H1 (cell line): ENCODE measurements at regions not wholly inside any gene's neighbourhood (a gene's known extent, or its start where the extent isn't known, plus 50 kb on each side); places are given as distances from the start of the nearest gene placed in this dataset.

Experiments used
- CTCF ChIA-PET: fragments of 300-600 bp; sonication (Branson Sonifier 250); formaldehyde crosslinking; loops from one replicate; lab custom pipeline; 2021; ENCODE audit not compliant: partially characterized antibody; lab: Charles Lee
- POLR2A ChIA-PET: fragments of 300-600 bp; sonication (Branson Sonifier 250); formaldehyde crosslinking; loops from one replicate; lab custom pipeline; 2021; ENCODE audit warnings: inconsistent platforms; ENCODE audit not compliant: partially characterized antibody; lab: Charles Lee
- DNase-seq, 2 experiments: peaks; one replicate each; pipeline versions ENCODE4 v3.0.0 to v3.0.0-alpha.2; 2010 to 2022; ENCODE audit warnings: low spot score in 2 of 2, low read depth in 1 of 2, mixed read lengths in 1 of 2
- FAIRE-seq: peaks from 2 replicates; lab custom pipeline; 2011; peaks lifted over from hg19 to GRCh38; lab: Jason Lieb, UNC
- H2AFZ ChIP-seq: 2 replicates; pipeline ENCODE4 v1.8.1; 2012; ENCODE audit warnings: low read length, inconsistent platforms
- H2AK5ac ChIP-seq: 2 replicates; pipeline ENCODE4 v1.6.1; 2013; ENCODE audit warnings: low read depth, low read length
- H2BK120ac ChIP-seq: replicated peaks from 2 replicates; pipeline ENCODE3; 2013; ENCODE audit warnings: low read depth, low read length, inconsistent platforms
- H2BK12ac ChIP-seq: 2 replicates; pipeline ENCODE4 v1.6.1; 2013; ENCODE audit warnings: low read depth, low read length
- H2BK15ac ChIP-seq: 2 replicates; pipeline ENCODE4 v1.6.1; 2013; ENCODE audit warnings: low read length
- H2BK20ac ChIP-seq: 2 replicates; pipeline ENCODE4 v1.6.1; 2013; ENCODE audit warnings: low read length
- H2BK5ac ChIP-seq: 2 replicates; pipeline ENCODE4 v1.6.1; 2013; ENCODE audit warnings: low read depth, low read length
- H3K14ac ChIP-seq: 2 replicates; pipeline ENCODE4 v1.6.1; 2013; ENCODE audit warnings: inconsistent platforms; ENCODE audit not compliant: insufficient read length
- H3K18ac ChIP-seq: 2 replicates; pipeline ENCODE4 v1.6.1; 2013; ENCODE audit warnings: low read length; ENCODE audit errors: extremely low read depth
- H3K23ac ChIP-seq: 2 replicates; pipeline ENCODE4 v1.6.1; 2013; ENCODE audit warnings: inconsistent platforms; ENCODE audit not compliant: insufficient read length
- H3K23me2 ChIP-seq: 2 replicates; pipeline ENCODE4 v1.6.1; 2013; ENCODE audit warnings: low read depth, low read length
- H3K27ac ChIP-seq: 2 replicates; pipeline ENCODE4 v1.6.1; 2011; ENCODE audit warnings: low read depth, low read length, inconsistent platforms
- H3K27me3 ChIP-seq, 4 experiments: replicated peaks in 1 of 4; 1 replicate in 1 of 4; 2 replicates in 3 of 4; pipeline versions ENCODE4 v1.6.1 to v1.8.1; 2011 to 2013; ENCODE audit warnings: low read length in 3 of 4, mild to moderate bottlenecking in 3 of 4, inconsistent platforms in 2 of 4, mixed read lengths in 2 of 4, moderate library complexity in 1 of 4; ENCODE audit not compliant: control insufficient read depth in 3 of 4, insufficient read depth in 3 of 4; ENCODE audit errors: extremely low read depth in 1 of 4
- H3K36me3 ChIP-seq, 4 experiments: 2 replicates each; pipeline versions ENCODE4 v1.6.1 to v1.8.1; 2011 to 2013; ENCODE audit warnings: mild to moderate bottlenecking in 4 of 4, low read length in 3 of 4, moderate library complexity in 2 of 4, control low read depth in 1 of 4, inconsistent platforms in 1 of 4; ENCODE audit not compliant: insufficient read depth in 4 of 4, control insufficient read depth in 2 of 4
- H3K4ac ChIP-seq: replicated peaks from 2 replicates; pipeline ENCODE3; 2013; ENCODE audit warnings: low read length, low read depth, mixed read lengths, inconsistent platforms; ENCODE audit not compliant: insufficient read length
- H3K4me1 ChIP-seq, 4 experiments: replicated peaks in 1 of 4; 1 replicate in 1 of 4; 2 replicates in 3 of 4; pipeline versions ENCODE4 v1.6.1 to v1.8.1; 2011 to 2013; ENCODE audit warnings: low read length in 3 of 4, inconsistent platforms in 2 of 4, mixed read lengths in 1 of 4; ENCODE audit not compliant: insufficient read depth in 4 of 4, control insufficient read depth in 3 of 4
- H3K4me2 ChIP-seq, 2 experiments: 2 replicates each; pipeline versions ENCODE4 v1.6.1 to v1.8.1; 2011 to 2013; ENCODE audit warnings: low read depth in 2 of 2, low read length in 2 of 2, control low read depth in 1 of 2, inconsistent platforms in 1 of 2, mild to moderate bottlenecking in 1 of 2; ENCODE audit not compliant: insufficient read depth in 1 of 2
- H3K4me3 ChIP-seq, 4 experiments: fragments of 200-600, 300-600 bp in 1 of 4; sonication (generic), shearing (Covaris generic), sonication (Bioruptor Twin) in 1 of 4; 2 replicates each; pipeline versions ENCODE4 v1.5.1 to v1.8.1; 2011 to 2016; ENCODE audit warnings: low read length in 4 of 4, low read depth in 3 of 4, control low read depth in 2 of 4, inconsistent platforms in 2 of 4, mild to moderate bottlenecking in 2 of 4, mixed read lengths in 1 of 4, moderate library complexity in 1 of 4; ENCODE audit not compliant: insufficient read depth in 2 of 4; ENCODE audit errors: extremely low read depth in 1 of 4
- H3K56ac ChIP-seq: replicated peaks from 2 replicates; pipeline ENCODE3; 2013; ENCODE audit warnings: low read depth, mild to moderate bottlenecking, mixed read lengths, low read length, inconsistent platforms; ENCODE audit not compliant: insufficient read length
- H3K79me1 ChIP-seq: 2 replicates; pipeline ENCODE4 v1.6.1; 2013; ENCODE audit warnings: low read depth, low read length, control low read depth
- H3K79me2 ChIP-seq, 2 experiments: 2 replicates each; pipeline versions ENCODE4 v1.6.1 to v1.8.1; 2012 to 2013; ENCODE audit warnings: low read length in 2 of 2, mild to moderate bottlenecking in 2 of 2, inconsistent platforms in 1 of 2; ENCODE audit not compliant: insufficient read depth in 2 of 2, control insufficient read depth in 1 of 2
- H3K9ac ChIP-seq, 4 experiments: replicated peaks in 1 of 4; 1 replicate in 1 of 4; 2 replicates in 3 of 4; pipeline versions ENCODE4 v1.6.1 to v1.8.1; 2011 to 2013; ENCODE audit warnings: low read depth in 3 of 4, low read length in 3 of 4, control low read depth in 2 of 4, mild to moderate bottlenecking in 2 of 4, moderate library complexity in 2 of 4, inconsistent platforms in 1 of 4; ENCODE audit errors: extremely low read depth in 1 of 4
- H3K9me3 ChIP-seq, 2 experiments: 2 replicates each; pipeline versions ENCODE4 v1.6.1 to v1.8.1; 2012 to 2013; ENCODE audit warnings: mild to moderate bottlenecking in 2 of 2, moderate library complexity in 2 of 2, control low read depth in 1 of 2, inconsistent platforms in 1 of 2, low read depth in 1 of 2, low read length in 1 of 2, mixed read lengths in 1 of 2; ENCODE audit not compliant: insufficient read depth in 2 of 2
- H4K20me1 ChIP-seq, 2 experiments: replicated peaks in 1 of 2; 2 replicates each; pipeline versions ENCODE3 to v1.8.1; 2011 to 2013; ENCODE audit warnings: inconsistent platforms in 2 of 2, low read length in 2 of 2, mild to moderate bottlenecking in 1 of 2; ENCODE audit not compliant: insufficient read depth in 2 of 2, control insufficient read depth in 1 of 2
- H4K5ac ChIP-seq: 2 replicates; pipeline ENCODE4 v1.6.1; 2013; ENCODE audit warnings: low read length, low read depth, mixed read lengths, inconsistent platforms; ENCODE audit not compliant: insufficient read length
- H4K8ac ChIP-seq: 2 replicates; pipeline ENCODE4 v1.8.0; 2013; ENCODE audit warnings: mild to moderate bottlenecking, moderate library complexity, low read length, inconsistent platforms; ENCODE audit not compliant: insufficient read depth; ENCODE audit errors: extremely low read depth
- H4K91ac ChIP-seq: replicated peaks from 2 replicates; pipeline ENCODE3; 2013; ENCODE audit warnings: low read length, mixed read lengths, inconsistent platforms; ENCODE audit not compliant: insufficient read length
- CHD2 ChIP-seq: IDR thresholded peaks from 2 replicates; pipeline ENCODE4 v1.6.1; 2012; ENCODE audit warnings: low read length, improper control_type of control experiment
- CREB1 ChIP-seq: IDR thresholded peaks from 2 replicates; pipeline ENCODE4 v1.6.1; 2012; ENCODE audit warnings: inconsistent platforms
- EZH2 ChIP-seq: fragments of 200-600 bp; sonication (generic); IDR thresholded peaks from 2 replicates; pipeline ENCODE4 v1.7.1; 2012; ENCODE audit warnings: low read depth, mild to moderate bottlenecking, moderate library complexity, low read length, inconsistent platforms; ENCODE audit not compliant: severe bottlenecking
- HDAC6 ChIP-seq: IDR thresholded peaks from one replicate; pipeline ENCODE4 v1.7.1; 2012; ENCODE audit warnings: low read depth, mild to moderate bottlenecking, inconsistent platforms, low read length, moderate library complexity
- KDM5A ChIP-seq: fragments of 200-600 bp; IDR thresholded peaks from 2 replicates; pipeline ENCODE4 v1.7.1; 2012; ENCODE audit warnings: mild to moderate bottlenecking, low read length, inconsistent platforms, mixed read lengths
- RAD21 ChIP-seq, 2 experiments: IDR thresholded peaks in 1 of 2; conservative IDR thresholded peaks in 1 of 2; 2 replicates each; pipeline ENCODE4 v1.6.1; 2011; ENCODE audit warnings: low read depth in 2 of 2, low read length in 2 of 2, improper control_type of control experiment in 1 of 2, inconsistent platforms in 1 of 2, mild to moderate bottlenecking in 1 of 2, moderate library complexity in 1 of 2
- RFX5 ChIP-seq: IDR thresholded peaks from 2 replicates; pipeline ENCODE4 v1.6.1; 2011; ENCODE audit warnings: low read depth, low read length, improper control_type of control experiment, borderline replicate concordance
- TBP ChIP-seq: IDR thresholded peaks from 2 replicates; pipeline ENCODE4 v1.6.1; 2011; ENCODE audit warnings: low read depth, low read length, improper control_type of control experiment
- WGBS, 2 experiments: shearing (Covaris generic) in 1 of 2; methylation state at CpG; one replicate each; pipeline versions ENCODE4 v1.1.6 to v1.1.7; 2013 to 2015; ENCODE audit warnings: low lambda C conversion rate in 2 of 2, mixed read lengths in 2 of 2, inconsistent platforms in 1 of 2, low coverage in 1 of 2, missing lambda C conversion rate in 1 of 2; ENCODE audit not compliant: insufficient replicate concordance in 2 of 2, insufficient coverage in 1 of 2, insufficient read length in 1 of 2; ENCODE audit errors: extremely low coverage in 1 of 2, missing lambda C conversion rate in 1 of 2; 5-methylcytosine and 5-hydroxymethylcytosine counted together

GRCh38 chr18:1778496-1779178 lies 792.7 kb downstream of the METTL4 start:
- Histone ChIP-seq H3K56ac (no peak overlapping the region), H3K79me1 (no peaks in the 10 kb centered on the region), H2BK15ac (no peak overlapping the region), H3K23me2 (no peaks in the 10 kb centered on the region), H3K9me3 (no peaks in the 10 kb centered on the region), H2BK120ac (no peak overlapping the region), H3K79me2 (no peaks in the 10 kb centered on the region), H2BK5ac (no peak overlapping the region), H4K5ac (no peak overlapping the region), H2AFZ (no peak overlapping the region), H2AK5ac (no peak overlapping the region), H3K18ac (no peak overlapping the region)
- ChIA-PET CTCF (no interaction called here), POLR2A (no interaction called here)
- no peak for DNase-seq
- FAIRE-seq = no peak
- TF ChIP-seq CHD2 = no peak
- TF ChIP-seq RAD21 (IDR thresholded peaks at IDR 0.05 in 1 of 2, conservative IDR thresholded peaks at IDR 0.05 in 1 of 2; ENCODE audit: low read depth in 2 of 2, low read length in 2 of 2) = no peak
- TF ChIP-seq KDM5A = no peak
- TF ChIP-seq RFX5 = no peak
- no peak for TF ChIP-seq CREB1
- no peak for TF ChIP-seq TBP
- TF ChIP-seq EZH2 = no peak
- no peak for TF ChIP-seq HDAC6
- TF ChIP-seq, all 59 proteins: peak for 0
- H4K8ac ChIP-seq = no peak overlapping the region
- H4K91ac ChIP-seq = no peak overlapping the region
- H2BK12ac ChIP-seq = no peak overlapping the region
- no peaks in the 10 kb centered on the region for H4K20me1 ChIP-seq
- H3K9ac ChIP-seq = no peak overlapping the region
- H3K4me1 ChIP-seq = no peaks in the 10 kb centered on the region
- H3K4me2 ChIP-seq = no peak overlapping the region
- no peak overlapping the region for H2BK20ac ChIP-seq
- no peak overlapping the region for H3K4me3 ChIP-seq
- no peaks in the 10 kb centered on the region for H3K27me3 ChIP-seq
- no peak overlapping the region for H3K4ac ChIP-seq
- H3K36me3 ChIP-seq = no peaks in the 10 kb centered on the region
- no peak overlapping the region for H3K14ac ChIP-seq
- no peak overlapping the region for H3K23ac ChIP-seq
- 91% methylated on average over 1 of the region's 1 CpG; no CpG with 5 or more reads in 1 of the 2 experiments for WGBS, 2 experiments
- H3K27ac ChIP-seq = no peak overlapping the region
